ENCODE measurements at regions not wholly inside any gene's neighbourhood (a gene's known extent, or its start where the extent isn't known, plus 50 kb on each side); places are given as distances from the start of the nearest gene placed in this dataset.

DNA sequence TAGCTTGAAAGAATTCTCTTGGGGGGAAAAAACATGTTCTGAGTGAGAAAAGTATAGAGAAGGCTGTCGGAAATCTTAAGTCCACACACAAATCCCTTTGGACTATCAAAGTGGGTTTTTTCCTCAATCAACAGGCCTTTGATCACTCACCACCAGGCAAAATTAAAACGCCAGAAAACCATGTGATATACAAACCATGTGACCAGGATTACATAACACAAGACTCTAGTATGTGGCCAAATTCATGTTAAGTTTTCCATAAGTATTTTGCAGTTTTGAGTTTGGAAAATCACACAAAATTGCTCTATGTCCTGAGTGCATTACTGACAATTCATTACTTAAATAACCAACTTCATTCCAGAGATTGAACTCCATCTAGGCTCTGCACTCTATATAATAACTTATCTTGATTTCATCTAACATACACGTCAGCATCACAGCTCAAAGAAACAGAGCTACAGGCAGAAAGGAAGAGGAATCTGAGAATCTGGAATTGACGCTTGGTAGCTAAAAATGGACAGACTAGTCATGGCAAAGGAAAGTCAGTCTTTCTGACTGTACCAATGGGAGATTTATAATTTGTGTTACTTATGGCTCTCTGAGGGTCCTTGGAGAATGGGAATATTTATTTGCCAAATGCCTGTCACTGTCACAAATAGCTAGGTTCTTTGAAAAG lies 383.5 kb downstream of the SFMBT2 start (continued):
- TF ChIP-seq MYBL2 (CRISPR knock-in tag; IDR thresholded peaks at IDR 0.05), result no peak
- TF ChIP-seq, protein P1, sequence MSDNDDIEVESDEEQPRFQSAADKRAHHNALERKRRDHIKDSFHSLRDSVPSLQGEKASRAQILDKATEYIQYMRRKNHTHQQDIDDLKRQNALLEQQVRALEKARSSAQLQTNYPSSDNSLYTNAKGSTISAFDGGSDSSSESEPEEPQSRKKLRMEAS (CRISPR knock-in tag; IDR thresholded peaks at IDR 0.05), result no peak
- TF ChIP-seq, protein P2, sequence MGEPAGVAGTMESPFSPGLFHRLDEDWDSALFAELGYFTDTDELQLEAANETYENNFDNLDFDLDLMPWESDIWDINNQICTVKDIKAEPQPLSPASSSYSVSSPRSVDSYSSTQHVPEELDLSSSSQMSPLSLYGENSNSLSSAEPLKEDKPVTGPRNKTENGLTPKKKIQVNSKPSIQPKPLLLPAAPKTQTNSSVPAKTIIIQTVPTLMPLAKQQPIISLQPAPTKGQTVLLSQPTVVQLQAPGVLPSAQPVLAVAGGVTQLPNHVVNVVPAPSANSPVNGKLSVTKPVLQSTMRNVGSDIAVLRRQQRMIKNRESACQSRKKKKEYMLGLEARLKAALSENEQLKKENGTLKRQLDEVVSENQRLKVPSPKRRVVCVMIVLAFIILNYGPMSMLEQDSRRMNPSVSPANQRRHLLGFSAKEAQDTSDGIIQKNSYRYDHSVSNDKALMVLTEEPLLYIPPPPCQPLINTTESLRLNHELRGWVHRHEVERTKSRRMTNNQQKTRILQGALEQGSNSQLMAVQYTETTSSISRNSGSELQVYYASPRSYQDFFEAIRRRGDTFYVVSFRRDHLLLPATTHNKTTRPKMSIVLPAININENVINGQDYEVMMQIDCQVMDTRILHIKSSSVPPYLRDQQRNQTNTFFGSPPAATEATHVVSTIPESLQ (CRISPR knock-in tag; IDR thresholded peaks at IDR 0.05), result no peak
- TF ChIP-seq, protein P3, sequence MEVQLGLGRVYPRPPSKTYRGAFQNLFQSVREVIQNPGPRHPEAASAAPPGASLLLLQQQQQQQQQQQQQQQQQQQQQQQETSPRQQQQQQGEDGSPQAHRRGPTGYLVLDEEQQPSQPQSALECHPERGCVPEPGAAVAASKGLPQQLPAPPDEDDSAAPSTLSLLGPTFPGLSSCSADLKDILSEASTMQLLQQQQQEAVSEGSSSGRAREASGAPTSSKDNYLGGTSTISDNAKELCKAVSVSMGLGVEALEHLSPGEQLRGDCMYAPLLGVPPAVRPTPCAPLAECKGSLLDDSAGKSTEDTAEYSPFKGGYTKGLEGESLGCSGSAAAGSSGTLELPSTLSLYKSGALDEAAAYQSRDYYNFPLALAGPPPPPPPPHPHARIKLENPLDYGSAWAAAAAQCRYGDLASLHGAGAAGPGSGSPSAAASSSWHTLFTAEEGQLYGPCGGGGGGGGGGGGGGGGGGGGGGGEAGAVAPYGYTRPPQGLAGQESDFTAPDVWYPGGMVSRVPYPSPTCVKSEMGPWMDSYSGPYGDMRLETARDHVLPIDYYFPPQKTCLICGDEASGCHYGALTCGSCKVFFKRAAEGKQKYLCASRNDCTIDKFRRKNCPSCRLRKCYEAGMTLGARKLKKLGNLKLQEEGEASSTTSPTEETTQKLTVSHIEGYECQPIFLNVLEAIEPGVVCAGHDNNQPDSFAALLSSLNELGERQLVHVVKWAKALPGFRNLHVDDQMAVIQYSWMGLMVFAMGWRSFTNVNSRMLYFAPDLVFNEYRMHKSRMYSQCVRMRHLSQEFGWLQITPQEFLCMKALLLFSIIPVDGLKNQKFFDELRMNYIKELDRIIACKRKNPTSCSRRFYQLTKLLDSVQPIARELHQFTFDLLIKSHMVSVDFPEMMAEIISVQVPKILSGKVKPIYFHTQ (CRISPR knock-in tag; IDR thresholded peaks at IDR 0.05), result no peak
- no peak for TF ChIP-seq NR2C2 (CRISPR knock-in tag; IDR thresholded peaks at IDR 0.05)

DNA sequence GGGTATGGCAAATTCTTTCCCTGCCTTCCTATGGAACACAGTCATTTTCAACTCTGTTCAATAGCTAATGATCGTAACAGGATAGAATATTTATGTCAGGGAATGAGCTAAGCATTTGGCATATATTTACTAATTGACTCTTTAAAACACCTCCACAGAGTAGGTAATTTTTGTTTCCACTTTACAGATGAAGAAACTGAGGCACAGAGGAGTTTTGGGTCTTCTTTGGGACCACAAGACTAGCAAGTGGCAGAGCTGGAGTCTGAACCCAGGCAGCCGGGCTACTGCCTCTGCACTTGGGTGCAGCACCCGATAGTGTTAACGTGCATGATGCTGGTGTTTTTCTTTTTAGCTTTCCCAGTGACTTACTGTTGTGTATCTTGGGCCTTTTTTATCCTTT lies 384.0 kb downstream of the SFMBT2 start:
- Mint-ChIP-seq H3K27ac (no peak overlapping the region), H3K9me3 (peaks cover 9% of the 10 kb centered on the region), H3K4me1 (no peaks in the 10 kb centered on the region), H3K36me3 (no peaks in the 10 kb centered on the region), H3K4me3 (no peak overlapping the region), H3K27me3 (ENCODE audit: low read depth) (peaks cover 3% of the 10 kb centered on the region; the same call in 1 of the 2 replicates)
- ATAC-seq, result no peak
- ChIA-PET POLR2A (no interaction called here), CTCF (no interaction called here)
- DNase-seq (ENCODE audit: low spot score), result no peak
- no peak for TF ChIP-seq TP53 (CRISPR knock-in tag; IDR thresholded peaks at IDR 0.05)
- TF ChIP-seq KAT7 (CRISPR knock-in tag; IDR thresholded peaks at IDR 0.05; ENCODE audit: borderline replicate concordance), result no peak
- TF ChIP-seq GTF2I (CRISPR knock-in tag; conservative IDR thresholded peaks at IDR 0.05), result no peak
- TF ChIP-seq, protein P4, sequence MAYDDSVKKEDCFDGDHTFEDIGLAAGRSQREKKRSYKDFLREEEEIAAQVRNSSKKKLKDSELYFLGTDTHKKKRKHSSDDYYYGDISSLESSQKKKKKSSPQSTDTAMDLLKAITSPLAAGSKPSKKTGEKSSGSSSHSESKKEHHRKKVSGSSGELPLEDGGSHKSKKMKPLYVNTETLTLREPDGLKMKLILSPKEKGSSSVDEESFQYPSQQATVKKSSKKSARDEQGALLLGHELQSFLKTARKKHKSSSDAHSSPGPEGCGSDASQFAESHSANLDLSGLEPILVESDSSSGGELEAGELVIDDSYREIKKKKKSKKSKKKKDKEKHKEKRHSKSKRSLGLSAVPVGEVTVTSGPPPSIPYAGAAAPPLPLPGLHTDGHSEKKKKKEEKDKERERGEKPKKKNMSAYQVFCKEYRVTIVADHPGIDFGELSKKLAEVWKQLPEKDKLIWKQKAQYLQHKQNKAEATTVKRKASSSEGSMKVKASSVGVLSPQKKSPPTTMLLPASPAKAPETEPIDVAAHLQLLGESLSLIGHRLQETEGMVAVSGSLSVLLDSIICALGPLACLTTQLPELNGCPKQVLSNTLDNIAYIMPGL (CRISPR knock-in tag; IDR thresholded peaks at IDR 0.05), result no peak

DNA sequence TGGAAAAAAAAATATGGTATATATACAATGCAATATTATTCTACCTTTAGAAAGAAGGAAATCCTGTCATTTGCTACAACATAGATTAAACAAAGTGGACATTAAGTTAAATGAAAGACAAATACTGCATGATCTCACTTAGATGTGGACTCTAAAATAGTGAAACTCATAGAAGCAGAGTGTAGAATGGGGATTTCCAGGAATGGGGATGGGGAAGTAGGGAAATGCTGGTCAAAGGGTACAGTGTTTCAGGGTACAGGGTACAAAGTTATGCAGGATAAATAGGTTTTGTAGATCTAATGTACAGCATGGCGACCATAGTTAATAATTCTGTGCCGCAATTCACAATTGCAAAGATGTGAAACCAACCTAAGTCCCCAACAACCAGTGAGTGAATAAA lies 385.5 kb downstream of the SFMBT2 start:
- CTCF ChIA-PET, result no interaction called here
- POLR2A ChIA-PET, result no interaction called here
- Mint-ChIP-seq H3K4me3 (no peak overlapping the region), H3K9me3 (peaks cover 11% of the 10 kb centered on the region), H3K4me1 (no peaks in the 10 kb centered on the region), H3K27me3 (ENCODE audit: low read depth) (peaks cover 3% of the 10 kb centered on the region; the same call in 1 of the 2 replicates), H3K36me3 (no peaks in the 10 kb centered on the region; the same call in 1 of the 2 replicates), H3K27ac (no peak overlapping the region)
- DNase-seq (ENCODE audit: low spot score) (no peak), ATAC-seq (no peak)
- no peak for TF ChIP-seq ZNF219 (CRISPR knock-in tag; IDR thresholded peaks at IDR 0.05; ENCODE audit: borderline replicate concordance)
- TF ChIP-seq ZNF317 (CRISPR knock-in tag; IDR thresholded peaks at IDR 0.05; ENCODE audit: borderline replicate concordance, low read depth), result no peak
- no peak for TF ChIP-seq HMGA2 (CRISPR knock-in tag; IDR thresholded peaks at IDR 0.05)
- no peak for TF ChIP-seq SMAD3 (CRISPR knock-in tag; IDR thresholded peaks at IDR 0.05; ENCODE audit: borderline replicate concordance)
- TF ChIP-seq, protein P5, sequence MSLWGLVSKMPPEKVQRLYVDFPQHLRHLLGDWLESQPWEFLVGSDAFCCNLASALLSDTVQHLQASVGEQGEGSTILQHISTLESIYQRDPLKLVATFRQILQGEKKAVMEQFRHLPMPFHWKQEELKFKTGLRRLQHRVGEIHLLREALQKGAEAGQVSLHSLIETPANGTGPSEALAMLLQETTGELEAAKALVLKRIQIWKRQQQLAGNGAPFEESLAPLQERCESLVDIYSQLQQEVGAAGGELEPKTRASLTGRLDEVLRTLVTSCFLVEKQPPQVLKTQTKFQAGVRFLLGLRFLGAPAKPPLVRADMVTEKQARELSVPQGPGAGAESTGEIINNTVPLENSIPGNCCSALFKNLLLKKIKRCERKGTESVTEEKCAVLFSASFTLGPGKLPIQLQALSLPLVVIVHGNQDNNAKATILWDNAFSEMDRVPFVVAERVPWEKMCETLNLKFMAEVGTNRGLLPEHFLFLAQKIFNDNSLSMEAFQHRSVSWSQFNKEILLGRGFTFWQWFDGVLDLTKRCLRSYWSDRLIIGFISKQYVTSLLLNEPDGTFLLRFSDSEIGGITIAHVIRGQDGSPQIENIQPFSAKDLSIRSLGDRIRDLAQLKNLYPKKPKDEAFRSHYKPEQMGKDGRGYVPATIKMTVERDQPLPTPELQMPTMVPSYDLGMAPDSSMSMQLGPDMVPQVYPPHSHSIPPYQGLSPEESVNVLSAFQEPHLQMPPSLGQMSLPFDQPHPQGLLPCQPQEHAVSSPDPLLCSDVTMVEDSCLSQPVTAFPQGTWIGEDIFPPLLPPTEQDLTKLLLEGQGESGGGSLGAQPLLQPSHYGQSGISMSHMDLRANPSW (CRISPR knock-in tag; conservative IDR thresholded peaks at IDR 0.05; ENCODE audit: low read depth), result no peak
- TF ChIP-seq, protein P6, sequence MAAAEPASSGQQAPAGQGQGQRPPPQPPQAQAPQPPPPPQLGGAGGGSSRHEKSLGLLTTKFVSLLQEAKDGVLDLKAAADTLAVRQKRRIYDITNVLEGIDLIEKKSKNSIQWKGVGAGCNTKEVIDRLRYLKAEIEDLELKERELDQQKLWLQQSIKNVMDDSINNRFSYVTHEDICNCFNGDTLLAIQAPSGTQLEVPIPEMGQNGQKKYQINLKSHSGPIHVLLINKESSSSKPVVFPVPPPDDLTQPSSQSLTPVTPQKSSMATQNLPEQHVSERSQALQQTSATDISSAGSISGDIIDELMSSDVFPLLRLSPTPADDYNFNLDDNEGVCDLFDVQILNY (CRISPR knock-in tag; IDR thresholded peaks at IDR 0.05), result no peak
- no peak for TF ChIP-seq NR3C1 (CRISPR knock-in tag; conservative IDR thresholded peaks at IDR 0.05; ENCODE audit: low read depth)
- no peak for TF ChIP-seq FOXP1 (CRISPR knock-in tag; IDR thresholded peaks at IDR 0.05; ENCODE audit: borderline replicate concordance)
- TF ChIP-seq, protein P7, sequence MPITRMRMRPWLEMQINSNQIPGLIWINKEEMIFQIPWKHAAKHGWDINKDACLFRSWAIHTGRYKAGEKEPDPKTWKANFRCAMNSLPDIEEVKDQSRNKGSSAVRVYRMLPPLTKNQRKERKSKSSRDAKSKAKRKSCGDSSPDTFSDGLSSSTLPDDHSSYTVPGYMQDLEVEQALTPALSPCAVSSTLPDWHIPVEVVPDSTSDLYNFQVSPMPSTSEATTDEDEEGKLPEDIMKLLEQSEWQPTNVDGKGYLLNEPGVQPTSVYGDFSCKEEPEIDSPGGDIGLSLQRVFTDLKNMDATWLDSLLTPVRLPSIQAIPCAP (CRISPR knock-in tag; IDR thresholded peaks at IDR 0.05), result no peak
- no peak for TF ChIP-seq GABPB1 (CRISPR knock-in tag; IDR thresholded peaks at IDR 0.05)
- no peak for TF ChIP-seq OVOL2 (CRISPR knock-in tag; IDR thresholded peaks at IDR 0.05; ENCODE audit: borderline replicate concordance)
- TF ChIP-seq SOX15 (CRISPR knock-in tag; IDR thresholded peaks at IDR 0.05), result no peak
